NT2/D1 (cell line): ENCODE measurements at regions not wholly inside any gene's neighbourhood (a gene's known extent, or its start where the extent isn't known, plus 50 kb on each side); places are given as distances from the start of the nearest gene placed in this dataset.
"Not testable (repeated sequence)": the region's sequence is repeated elsewhere in the genome, so short reads cannot be mapped to it uniquely, and the experiment has no call there.

Experiments
- DNase-seq: peaks from one replicate; pipeline ENCODE4 v3.0.0-alpha.2; 2011; ENCODE audit warnings: low read depth, low spot score
- H3K27me3 ChIP-seq: 2 replicates; pipeline ENCODE4 v1.6.0; 2011; ENCODE audit warnings: mild to moderate bottlenecking; ENCODE audit not compliant: insufficient read length, insufficient read depth
- H3K36me3 ChIP-seq: 2 replicates; pipeline ENCODE4 v1.6.1; 2011; ENCODE audit warnings: mild to moderate bottlenecking, low read length, mixed read lengths; ENCODE audit not compliant: insufficient read depth, insufficient read length
- H3K4me1 ChIP-seq: 2 replicates; pipeline ENCODE4 v1.5.1; 2011; ENCODE audit not compliant: insufficient read depth, insufficient read length
- H3K4me3 ChIP-seq: 2 replicates; pipeline ENCODE4 v1.5.1; 2011; ENCODE audit warnings: low read depth; ENCODE audit not compliant: insufficient read length
- H3K9ac ChIP-seq: 2 replicates; pipeline ENCODE4 v1.6.0; 2011; ENCODE audit warnings: low read depth; ENCODE audit not compliant: insufficient read length
- H3K9me3 ChIP-seq: 2 replicates; pipeline ENCODE4 v1.5.1; 2011; ENCODE audit warnings: mild to moderate bottlenecking, low read length; ENCODE audit not compliant: insufficient read depth
- SUZ12 ChIP-seq: IDR thresholded peaks from 2 replicates; pipeline ENCODE4 v1.6.1; 2011; ENCODE audit not compliant: insufficient read length, insufficient read depth; ENCODE audit errors: extremely low read depth
- YY1 ChIP-seq: IDR thresholded peaks from 2 replicates; pipeline ENCODE4 v1.6.1; 2011; ENCODE audit not compliant: insufficient read length, insufficient read depth
- ZNF274 ChIP-seq: IDR thresholded peaks from 2 replicates; pipeline ENCODE4 v1.6.1; 2011; ENCODE audit warnings: mild to moderate bottlenecking, low read depth, low read length

DNA sequence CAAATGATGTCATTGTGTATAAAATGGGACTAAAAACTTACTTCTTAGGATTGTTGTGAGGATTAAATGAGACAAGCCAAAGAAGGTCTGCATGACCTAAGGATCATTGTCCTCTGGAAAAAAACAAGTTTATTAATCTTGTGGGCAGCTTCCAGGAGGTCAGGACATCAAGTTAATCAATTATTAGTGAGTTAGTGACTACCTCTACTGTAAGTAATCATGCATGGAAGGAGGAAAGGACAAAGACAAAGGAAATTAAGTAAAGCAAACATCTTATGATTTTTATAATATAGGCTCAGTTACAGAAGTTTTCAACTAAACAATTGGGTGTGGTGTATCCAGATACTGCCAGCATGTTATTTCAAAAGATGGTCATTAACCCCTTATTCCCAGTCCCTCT, 129.3 kb upstream of the TUT7 start:
- H3K4me3 ChIP-seq = no peak overlapping the region
- TF ChIP-seq YY1 (no peak), ZNF274 (no peak), SUZ12 (no peak)
- H3K4me1 ChIP-seq = no peaks in the 10 kb centered on the region
- H3K36me3 ChIP-seq = no peaks in the 10 kb centered on the region
- H3K9ac ChIP-seq = no peak overlapping the region
- peaks cover 18% of the 10 kb centered on the region for H3K9me3 ChIP-seq
- DNase-seq = no peak
- H3K27me3 ChIP-seq = no peaks in the 10 kb centered on the region

DNA sequence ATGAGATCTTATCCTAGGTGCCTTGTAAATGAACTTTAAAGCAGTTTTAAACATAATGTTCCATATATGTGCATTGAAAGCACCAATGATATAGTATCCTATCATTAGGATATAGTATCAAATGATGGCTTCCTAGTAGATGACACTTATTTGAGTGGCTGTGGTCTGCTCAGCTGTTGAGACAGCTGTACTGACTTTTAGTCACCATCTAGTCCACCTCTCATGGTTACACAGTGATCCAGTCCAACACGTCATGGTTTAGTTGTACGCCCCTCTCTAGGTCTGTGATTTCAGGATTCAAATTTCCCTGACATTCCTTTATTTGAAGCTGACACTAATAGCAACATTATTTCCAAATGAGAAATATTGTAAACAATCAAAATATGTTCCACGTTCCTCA, 127.3 kb upstream of the TUT7 start:
- Histone ChIP-seq H3K4me3 (no peak overlapping the region), H3K9me3 (peaks cover 18% of the 10 kb centered on the region), H3K9ac (no peak overlapping the region), H3K27me3 (no peaks in the 10 kb centered on the region), H3K36me3 (no peaks in the 10 kb centered on the region), H3K4me1 (no peaks in the 10 kb centered on the region)
- no peak for TF ChIP-seq ZNF274
- DNase-seq = no peak

DNA sequence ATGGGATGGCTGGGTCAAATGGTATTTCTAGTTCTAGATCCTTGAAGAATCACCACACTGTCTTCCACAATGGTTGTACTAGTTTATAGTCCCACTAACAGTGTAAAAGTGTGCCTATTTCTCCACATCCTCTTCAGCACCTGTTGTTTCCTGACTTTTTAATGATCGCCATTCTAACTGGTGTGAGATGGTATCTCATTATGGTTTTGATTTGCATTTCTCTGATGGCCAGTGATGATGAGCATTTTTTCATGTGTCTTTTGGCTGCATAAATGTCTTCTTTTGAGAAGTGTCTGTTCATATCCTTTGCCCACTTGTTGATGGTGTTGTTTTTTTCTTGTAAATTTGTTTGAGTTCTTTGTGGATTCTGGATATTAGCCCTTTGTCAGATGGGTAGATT, 121.0 kb upstream of the TUT7 start:
- not testable (repeated sequence) for H3K4me1 ChIP-seq, DNase-seq, H3K36me3 ChIP-seq, H3K9ac ChIP-seq, H3K27me3 ChIP-seq, H3K4me3 ChIP-seq, H3K9me3 ChIP-seq

DNA sequence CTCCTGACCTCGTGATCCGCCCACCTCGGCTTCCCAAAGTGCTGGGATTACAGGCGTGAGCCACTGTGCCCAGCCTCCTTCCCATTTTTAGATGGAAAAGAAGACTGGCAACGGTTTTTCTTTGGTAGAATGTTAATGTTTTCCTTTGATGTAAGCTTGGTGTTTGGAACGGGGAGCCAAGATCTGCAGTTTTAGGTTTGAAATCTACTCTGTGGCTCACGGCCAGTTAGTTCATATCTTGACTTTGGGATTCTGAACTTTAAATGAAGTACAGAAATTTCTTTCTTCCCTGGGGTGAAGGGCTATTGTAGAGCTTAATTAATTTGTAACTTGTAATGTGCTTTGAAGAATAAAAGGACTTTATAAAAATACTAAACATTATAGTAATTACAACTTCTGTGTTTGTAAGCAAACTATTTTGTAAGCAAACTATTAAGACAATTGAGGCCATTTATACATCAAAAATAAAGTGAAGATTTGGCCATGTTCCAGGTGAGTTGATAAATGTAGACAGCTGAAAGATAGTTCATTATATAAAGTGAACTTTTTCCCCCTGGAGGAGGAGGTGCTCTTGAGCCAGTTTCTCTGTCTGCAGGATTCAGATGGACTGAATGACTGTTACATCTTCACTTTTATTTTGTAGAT, 117.1 kb upstream of the TUT7 start:
- H3K4me3 ChIP-seq = no peak overlapping the region
- TF ChIP-seq YY1 = no peak
- TF ChIP-seq ZNF274 = no peak
- TF ChIP-seq SUZ12 = no peak
- no peak for DNase-seq
- H3K9me3 ChIP-seq = no peaks in the 10 kb centered on the region
- H3K36me3 ChIP-seq = no peaks in the 10 kb centered on the region
- H3K9ac ChIP-seq = no peak overlapping the region
- no peaks in the 10 kb centered on the region for H3K27me3 ChIP-seq
- no peaks in the 10 kb centered on the region for H3K4me1 ChIP-seq

DNA sequence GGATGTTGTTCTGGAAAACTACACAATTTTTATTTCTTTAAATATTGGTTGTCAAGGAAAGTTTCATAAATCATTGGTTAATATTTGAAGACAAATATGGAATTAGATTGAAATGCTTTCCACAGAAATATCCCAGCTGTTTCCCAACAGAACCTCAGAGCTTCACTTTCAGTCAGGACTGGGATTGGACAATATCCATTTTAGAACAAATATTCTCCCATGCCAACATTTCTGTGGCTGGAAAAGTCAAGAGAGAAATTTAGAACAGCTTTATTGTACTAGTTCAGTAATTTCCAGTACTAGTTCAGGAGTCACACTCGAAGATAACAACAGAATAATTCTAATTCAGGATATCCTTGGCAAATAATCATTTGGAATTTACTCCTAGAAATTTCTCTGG, 116.1 kb upstream of the TUT7 start:
- H3K4me1 ChIP-seq = no peaks in the 10 kb centered on the region
- DNase-seq = no peak
- no peaks in the 10 kb centered on the region for H3K27me3 ChIP-seq
- H3K9ac ChIP-seq = no peak overlapping the region
- TF ChIP-seq SUZ12 = no peak
- TF ChIP-seq ZNF274 = no peak
- no peak for TF ChIP-seq YY1
- H3K9me3 ChIP-seq = no peaks in the 10 kb centered on the region
- H3K36me3 ChIP-seq = no peaks in the 10 kb centered on the region
- H3K4me3 ChIP-seq = no peak overlapping the region

DNA sequence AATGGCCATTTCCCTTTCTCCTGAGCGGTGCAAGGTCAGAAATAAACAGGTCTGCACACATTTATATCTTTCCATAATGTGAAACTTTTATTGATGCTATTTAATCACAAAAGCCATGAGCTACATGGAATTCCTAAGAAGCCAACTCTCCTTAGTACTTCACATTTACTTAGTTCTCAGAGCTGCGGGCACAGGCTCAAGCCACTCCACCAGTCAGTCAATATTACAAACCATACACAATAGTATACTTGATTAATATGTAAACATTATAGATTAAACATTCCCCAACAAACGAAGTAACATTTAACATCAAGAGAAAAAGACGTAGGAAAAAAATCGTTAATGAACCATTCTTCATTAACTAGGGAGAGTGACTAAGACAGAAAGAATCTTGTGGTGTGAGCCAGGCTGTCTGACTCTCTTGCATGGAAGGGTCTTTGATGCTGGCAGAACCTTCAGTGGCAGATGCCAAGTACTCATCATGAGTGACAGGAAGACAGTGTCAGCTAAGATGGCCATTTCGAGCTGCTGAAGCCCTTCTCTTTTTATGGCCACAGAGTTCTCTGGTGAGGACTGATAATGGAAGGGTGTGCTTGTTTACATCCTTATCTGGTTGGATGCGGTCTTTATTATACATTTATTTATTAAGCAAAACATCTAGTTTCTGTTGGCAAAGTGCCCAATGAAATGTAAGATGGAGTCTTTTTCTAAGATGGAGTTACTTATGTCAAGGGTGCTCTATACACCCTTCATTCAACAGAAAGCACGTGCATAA, 115.5 kb upstream of the TUT7 start:
- H3K36me3 ChIP-seq = no peaks in the 10 kb centered on the region
- no peak overlapping the region for H3K9ac ChIP-seq
- H3K9me3 ChIP-seq = no peaks in the 10 kb centered on the region
- H3K4me3 ChIP-seq = no peak overlapping the region
- TF ChIP-seq YY1 (no peak), SUZ12 (no peak), ZNF274 (no peak)
- DNase-seq = no peak
- H3K27me3 ChIP-seq = no peaks in the 10 kb centered on the region
- no peaks in the 10 kb centered on the region for H3K4me1 ChIP-seq

DNA sequence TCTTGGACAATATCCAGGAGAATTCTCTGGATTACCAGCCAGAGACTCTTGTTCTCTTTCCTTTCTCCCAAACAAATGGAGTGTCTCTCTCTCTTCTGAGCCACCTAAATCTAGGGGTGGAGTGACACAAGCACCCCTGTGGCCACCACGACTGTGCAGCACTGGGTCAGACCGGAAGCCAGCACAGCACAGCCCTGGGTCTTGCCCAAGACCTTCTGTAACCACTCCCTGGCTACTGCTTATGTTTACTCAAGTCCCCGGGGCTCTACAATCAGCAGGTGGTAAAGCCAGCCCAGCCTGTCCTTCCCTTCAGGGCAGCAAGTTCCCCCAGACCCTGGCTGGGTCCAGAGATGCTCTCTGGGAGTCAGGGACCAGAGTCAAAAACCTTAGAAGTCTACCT, 110.0 kb upstream of the TUT7 start:
- Histone ChIP-seq H3K27me3 (no peaks in the 10 kb centered on the region), H3K4me3 (no peak overlapping the region), H3K9ac (no peak overlapping the region), H3K9me3 (no peaks in the 10 kb centered on the region), H3K4me1 (no peaks in the 10 kb centered on the region), H3K36me3 (no peaks in the 10 kb centered on the region)
- no peak for TF ChIP-seq SUZ12
- TF ChIP-seq ZNF274 = no peak
- TF ChIP-seq YY1 = no peak
- no peak for DNase-seq
